ENCODE measurements at regions not wholly inside any gene's neighbourhood (a gene's known extent, or its start where the extent isn't known, plus 50 kb on each side); places are given as distances from the start of the nearest gene placed in this dataset.

GRCh38 chr2:18444806-18445205 lies 115.6 kb downstream of the RDH14 start:
- H3K36me3 ChIP-seq (ENCODE audit: control insufficient read depth in 2 of 2, insufficient read depth in 1 of 2, low read length in 2 of 2), result no peaks in the 10 kb centered on the region
- ChIA-PET POLR2A (no interaction called here), CTCF (interaction anchor here (0.8 to 1.0 kb wide), 3 partner anchors 9 to 75 kb away, joined by 3 read pairs; no protein-coding TSS in a partner anchor)
- no peak for TF ChIP-seq GLIS2 (tag by site-specific recombination; IDR thresholded peaks at IDR 0.05)
- no peak for TF ChIP-seq ZNF155 (tag by site-specific recombination; IDR thresholded peaks at IDR 0.05)
- TF ChIP-seq ZNF701 (tag by site-specific recombination; IDR thresholded peaks at IDR 0.05), result no peak
- TF ChIP-seq ZNF302 (tag by site-specific recombination; IDR thresholded peaks at IDR 0.05; ENCODE audit: low read depth), result no peak
- no peak for TF ChIP-seq HOXA7 (CRISPR knock-in tag; IDR thresholded peaks at IDR 0.05; ENCODE audit: borderline replicate concordance)
- no peak for TF ChIP-seq ZBTB11 (tag by site-specific recombination; conservative IDR thresholded peaks at IDR 0.05; ENCODE audit: low read depth)
- no peak for TF ChIP-seq ZNF24 (tag by site-specific recombination; IDR thresholded peaks at IDR 0.05)
- TF ChIP-seq ZNF830 (tag by site-specific recombination; IDR thresholded peaks at IDR 0.05; ENCODE audit: low read depth), result no peak
- TF ChIP-seq FEZF1 (tag by site-specific recombination; IDR thresholded peaks at IDR 0.05), result no peak
- no peak for TF ChIP-seq ZNF530 (tag by site-specific recombination; IDR thresholded peaks at IDR 0.05; ENCODE audit: low read depth)
- no peak for TF ChIP-seq ZSCAN23 (tag by site-specific recombination; IDR thresholded peaks at IDR 0.05)
- TF ChIP-seq CTCF (tag by site-specific recombination; IDR thresholded peaks at IDR 0.05), result no peak
- no peak for TF ChIP-seq ZNF341 (tag by site-specific recombination; IDR thresholded peaks at IDR 0.05; ENCODE audit: low read depth)
- no peak overlapping the region for H3K27ac ChIP-seq (ENCODE audit: extremely low read depth, low read depth, low read length)
- no peak overlapping the region for H3K4me3 ChIP-seq (ENCODE audit: low read depth, low read length)
- H3K4me1 ChIP-seq (ENCODE audit: control insufficient read depth, insufficient read depth, low read length), result no peaks in the 10 kb centered on the region
- H3K9me3 ChIP-seq (ENCODE audit: control insufficient read depth, insufficient read depth, low read depth, low read length), result no peaks in the 10 kb centered on the region

- Histone ChIP-seq H3K27ac (ENCODE audit: extremely low read depth, low read depth, low read length) (no peak overlapping the region), H3K4me1 (ENCODE audit: control insufficient read depth, insufficient read depth, low read length) (no peaks in the 10 kb centered on the region), H3K36me3 (ENCODE audit: control insufficient read depth in 2 of 2, insufficient read depth in 1 of 2, low read length in 2 of 2) (no peaks in the 10 kb centered on the region), H3K9me3 (ENCODE audit: control insufficient read depth, insufficient read depth, low read depth, low read length) (no peaks in the 10 kb centered on the region), H3K4me3 (ENCODE audit: low read depth, low read length) (no peak overlapping the region)
- TF ChIP-seq ZBTB49 (tag by site-specific recombination; IDR thresholded peaks at IDR 0.05; ENCODE audit: low read depth), result no peak
- TF ChIP-seq ZSCAN4 (tag by site-specific recombination; IDR thresholded peaks at IDR 0.05), result no peak
- ChIA-PET CTCF (no interaction called here), POLR2A (no interaction called here)
These were observed 118.9 kb downstream of the RDH14 start for GRCh38 chr2:18441583-18441982.

Data from HEK293 (cell line).